Erythroblast (primary cell): ENCODE measurements at regions not wholly inside any gene's neighbourhood (a gene's known extent, or its start where the extent isn't known, plus 50 kb on each side); places are given as distances from the start of the nearest gene placed in this dataset.

Experiments used
- GATA1 ChIP-seq: IDR thresholded peaks from 2 replicates; pipeline ENCODE4 v1.6.1; 2011; ENCODE audit warnings: low read depth, mild to moderate bottlenecking, control low read depth, low read length, moderate library complexity
- POLR2A ChIP-seq: IDR thresholded peaks from 2 replicates; pipeline ENCODE4 v1.6.1; 2011; ENCODE audit warnings: mild to moderate bottlenecking, low read length

GRCh38 chr4:129334136-129334535 lies 238.2 kb downstream of the C4orf33 start:
- TF ChIP-seq POLR2A (no peak), GATA1 (no peak)
